DOHH2 (cell line): ENCODE measurements at regions not wholly inside any gene's neighbourhood (a gene's known extent, or its start where the extent isn't known, plus 50 kb on each side); places are given as distances from the start of the nearest gene placed in this dataset.

Experiments
- CTCF ChIP-seq: fragments of 200-600 bp; sonication (generic); IDR thresholded peaks from one replicate; pipeline ENCODE4 v1.5.1; 2014; ENCODE audit warnings: antibody characterized with exemption, mild to moderate bottlenecking, low read depth, low read length; ENCODE audit not compliant: poor library complexity, severe bottlenecking
- EZH2phosphoT487 ChIP-seq: fragments of 200-600 bp; sonication (generic); IDR thresholded peaks from 2 replicates; pipeline ENCODE4 v1.6.1; 2017; ENCODE audit warnings: borderline replicate concordance, mild to moderate bottlenecking, antibody characterized with exemption, low read length, moderate library complexity, mixed read lengths

- TF ChIP-seq CTCF: no peak
- TF ChIP-seq EZH2phosphoT487: no peak
Observed at GRCh38 chr17:70929226-70929625, 759.9 kb downstream of the KCNJ2 start.
